CD14-positive monocyte (primary cell): ENCODE measurements at regions not wholly inside any gene's neighbourhood (a gene's known extent, or its start where the extent isn't known, plus 50 kb on each side); places are given as distances from the start of the nearest gene placed in this dataset.
A peak's percentile ranks its signal among the peaks of the same experiment; 100 is the strongest.

Source experiments
- DNase-seq, 3 donors: peaks; one replicate each; pipeline ENCODE4 v3.0.0-alpha.2; 2011 to 2022
- H2AFZ ChIP-seq: 2 replicates; pipeline ENCODE4 v1.6.0; 2012; ENCODE audit warnings: mild to moderate bottlenecking, low read depth, low read length, inconsistent platforms; ENCODE audit not compliant: insufficient read depth, poor library complexity, severe bottlenecking
- H3K27ac ChIP-seq, 2 donors: 1 replicate in 1 of 2; 2 replicates in 1 of 2; pipeline ENCODE4 v1.5.1; 2012 to 2013; ENCODE audit warnings: low read length in 2 of 2, control low read depth in 1 of 2, inconsistent platforms in 1 of 2, low read depth in 1 of 2, mild to moderate bottlenecking in 1 of 2
- H3K27me3 ChIP-seq, 2 donors: one replicate each; pipeline versions ENCODE4 v1.6.0 to v1.6.1; 2011 to 2013; ENCODE audit warnings: low read length in 2 of 2; ENCODE audit not compliant: control insufficient read depth in 2 of 2, insufficient read depth in 2 of 2
- H3K36me3 ChIP-seq, 2 donors: replicated peaks in 1 of 2; 1 replicate in 1 of 2; 2 replicates in 1 of 2; pipeline versions ENCODE4 v1.5.1 to v1.6.1; 2012 to 2013; ENCODE audit warnings: low read length in 2 of 2, control low read depth in 1 of 2, inconsistent platforms in 1 of 2, mild to moderate bottlenecking in 1 of 2; ENCODE audit not compliant: insufficient read depth in 2 of 2, control insufficient read depth in 1 of 2
- H3K4me1 ChIP-seq, 2 donors: 1 replicate in 1 of 2; 2 replicates in 1 of 2; pipeline versions ENCODE4 v1.5.1 to v1.6.1; 2012 to 2013; ENCODE audit warnings: low read length in 2 of 2, control low read depth in 1 of 2, inconsistent platforms in 1 of 2, mild to moderate bottlenecking in 1 of 2, moderate library complexity in 1 of 2; ENCODE audit not compliant: insufficient read depth in 2 of 2, control insufficient read depth in 1 of 2
- H3K4me2 ChIP-seq: replicated peaks from 2 replicates; pipeline ENCODE3; 2012; ENCODE audit warnings: low read length, moderate library complexity, mild to moderate bottlenecking; ENCODE audit not compliant: poor library complexity, severe bottlenecking; ENCODE audit errors: extremely low read depth
- H3K4me3 ChIP-seq, 3 experiments: fragments of 200-600 bp in 1 of 3; sonication (generic) in 1 of 3; replicated peaks in 1 of 3; 1 replicate in 2 of 3; 2 replicates in 1 of 3; pipeline ENCODE4 v1.5.1; 2011 to 2013; ENCODE audit warnings: low read length in 3 of 3, mild to moderate bottlenecking in 3 of 3, control low read depth in 2 of 3, low read depth in 2 of 3, inconsistent platforms in 1 of 3, moderate library complexity in 1 of 3
- H3K79me2 ChIP-seq: 2 replicates; pipeline ENCODE4 v1.6.0; 2012; ENCODE audit warnings: mild to moderate bottlenecking, control low read depth, inconsistent platforms, low read length, moderate library complexity; ENCODE audit not compliant: insufficient read depth
- H3K9ac ChIP-seq: 2 replicates; pipeline ENCODE4 v1.6.0; 2017; ENCODE audit warnings: low read length, mild to moderate bottlenecking; ENCODE audit not compliant: insufficient read depth, poor library complexity, severe bottlenecking
- H3K9me3 ChIP-seq, 2 donors: replicated peaks in 1 of 2; 1 replicate in 1 of 2; 2 replicates in 1 of 2; pipeline versions ENCODE4 v1.5.1 to v1.6.1; 2012 to 2013; ENCODE audit warnings: low read length in 2 of 2, control low read depth in 1 of 2; ENCODE audit not compliant: control insufficient read depth in 1 of 2, insufficient read depth in 1 of 2
- H4K20me1 ChIP-seq: 2 replicates; pipeline ENCODE4 v1.6.0; 2012; ENCODE audit warnings: mild to moderate bottlenecking, low read length, control low read depth, moderate library complexity; ENCODE audit not compliant: insufficient read depth
- H3K27ac Mint-ChIP-seq, 7 donors: one replicate each; pipeline ENCODE4 v1.8.0; 2020; ENCODE audit warnings: mild to moderate bottlenecking in 7 of 7, mixed read lengths in 7 of 7, moderate library complexity in 6 of 7, inconsistent platforms in 2 of 7
- H3K27me3 Mint-ChIP-seq, 3 donors: one replicate each; pipeline ENCODE4 v1.8.0; 2021 to 2022; ENCODE audit warnings: low read depth in 3 of 3, mild to moderate bottlenecking in 3 of 3, mixed read lengths in 3 of 3, moderate library complexity in 3 of 3, inconsistent platforms in 1 of 3
- H3K36me3 Mint-ChIP-seq, 2 donors: one replicate each; pipeline ENCODE4 v1.8.0; 2020; ENCODE audit warnings: mixed read lengths in 2 of 2, inconsistent platforms in 1 of 2, mild to moderate bottlenecking in 1 of 2
- H3K4me1 Mint-ChIP-seq: one replicate; pipeline ENCODE4 v1.8.0; 2020; ENCODE audit warnings: mild to moderate bottlenecking, mixed read lengths
- H3K4me3 Mint-ChIP-seq, 2 donors: one replicate each; pipeline ENCODE4 v1.8.0; 2020; ENCODE audit warnings: mild to moderate bottlenecking in 2 of 2, mixed read lengths in 2 of 2, moderate library complexity in 1 of 2
- H3K9me3 Mint-ChIP-seq, 7 donors: one replicate each; pipeline ENCODE4 v1.8.0; 2020 to 2022; ENCODE audit warnings: mixed read lengths in 7 of 7, mild to moderate bottlenecking in 6 of 7, moderate library complexity in 6 of 7, inconsistent platforms in 2 of 7
- CTCF ChIP-seq: fragments of 200-600 bp; IDR thresholded peaks from one replicate; pipeline ENCODE4 v1.8.0; 2022; ENCODE audit warnings: antibody characterized with exemption, mild to moderate bottlenecking
- WGBS: methylation state at CpG from one replicate; pipeline ENCODE4 v1.1.5; 2013; ENCODE audit warnings: missing lambda C conversion rate; ENCODE audit not compliant: insufficient coverage; 5-methylcytosine and 5-hydroxymethylcytosine counted together
- intact Hi-C, 2 donors: fragments of 100-400 bp; cut with micrococcal nuclease; formaldehyde crosslinking; loops; one replicate each; pipeline versions ENCODE4 v1.15.0 to v1.15.1; 2023

- no peak overlapping the region for H3K9ac ChIP-seq
- H3K9me3 ChIP-seq: peaks cover 0 to 4% of the 10 kb centered on the region in 2 donors
- H3K4me2 ChIP-seq: no peak overlapping the region
- H3K4me3 Mint-ChIP-seq: no peak overlapping the region
- H3K36me3 ChIP-seq: no peaks in the 10 kb centered on the region
- H3K79me2 ChIP-seq: no peaks in the 10 kb centered on the region
- H3K4me1 ChIP-seq: no peaks in the 10 kb centered on the region
- WGBS: 94% methylated on average over 3 of the region's 4 CpGs
- H3K27ac ChIP-seq: no peak overlapping the region
- H2AFZ ChIP-seq: no peak overlapping the region
- H3K27ac Mint-ChIP-seq: no peak overlapping the region
- H4K20me1 ChIP-seq: no peaks in the 10 kb centered on the region
- no peaks in the 10 kb centered on the region for H3K9me3 Mint-ChIP-seq
- H3K4me3 ChIP-seq: no peak overlapping the region
- TF ChIP-seq CTCF: peak; percentile 13
- no peaks in the 10 kb centered on the region for H3K4me1 Mint-ChIP-seq
- DNase-seq: no peak
- no peaks in the 10 kb centered on the region for H3K36me3 Mint-ChIP-seq
- no peaks in the 10 kb centered on the region for H3K27me3 ChIP-seq
- intact Hi-C loops: no loop called here
- peaks cover 0 to 3% (median 2%) of the 10 kb centered on the region in 3 donors for H3K27me3 Mint-ChIP-seq
Measured at GRCh38 chr5:133746834-133747233, 134.5 kb upstream of the FSTL4 start.

DNA sequence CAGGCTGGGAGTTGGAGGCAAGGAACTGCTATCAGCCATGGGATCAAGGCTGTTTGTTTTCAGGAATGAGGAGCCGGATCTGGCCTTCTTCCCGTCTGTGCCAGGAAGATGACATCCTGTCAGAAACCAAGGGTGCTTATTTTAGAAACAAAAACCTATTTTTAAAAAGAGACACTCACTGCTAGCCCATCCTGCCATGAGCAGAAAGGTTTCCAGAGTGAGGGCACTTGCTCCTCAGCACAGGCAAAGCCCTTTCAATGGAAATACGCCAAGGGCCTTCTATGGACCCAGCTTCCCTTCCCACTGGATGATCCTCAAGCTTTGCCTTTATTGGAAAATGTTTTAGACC, 132.6 kb upstream of the FSTL4 start:
- no peak overlapping the region for H3K4me2 ChIP-seq
- H3K4me1 ChIP-seq: no peaks in the 10 kb centered on the region
- H3K27ac Mint-ChIP-seq: no peak overlapping the region
- H3K27me3 ChIP-seq: no peaks in the 10 kb centered on the region
- H3K4me3 Mint-ChIP-seq: no peak overlapping the region
- 75% methylated on average over 1 of the region's 3 CpGs for WGBS
- no peak for TF ChIP-seq CTCF
- H3K4me1 Mint-ChIP-seq: no peaks in the 10 kb centered on the region
- H3K4me3 ChIP-seq: no peak overlapping the region
- DNase-seq: no peak
- H3K36me3 Mint-ChIP-seq: no peaks in the 10 kb centered on the region
- no peak overlapping the region for H3K27ac ChIP-seq
- no peak overlapping the region for H2AFZ ChIP-seq
- no peaks in the 10 kb centered on the region for H3K36me3 ChIP-seq
- intact Hi-C loops: no loop called here
- H4K20me1 ChIP-seq: no peaks in the 10 kb centered on the region
- peaks cover 0 to 3% (median 2%) of the 10 kb centered on the region in 3 donors for H3K27me3 Mint-ChIP-seq
- peaks cover 0 to 4% of the 10 kb centered on the region in 2 donors for H3K9me3 ChIP-seq
- no peaks in the 10 kb centered on the region for H3K79me2 ChIP-seq
- H3K9ac ChIP-seq: no peak overlapping the region
- peaks cover 0 to 3% (median 0%) of the 10 kb centered on the region in 7 donors for H3K9me3 Mint-ChIP-seq
